Hematopoietic multipotent progenitor cell treated with erythropoietin and hydrocortisone succinate and interleukin-3 and kit ligand, for 15 days (in vitro differentiated cells): ENCODE measurements at regions not wholly inside any gene's neighbourhood (a gene's known extent, or its start where the extent isn't known, plus 50 kb on each side); places are given as distances from the start of the nearest gene placed in this dataset.

ENCODE experiments used
- DNase-seq: peaks from one replicate; pipeline ENCODE4 v3.0.0-alpha.2; 2015; ENCODE audit warnings: low spot score

GRCh38 chr20:24376311-24377099 is 92.9 kb upstream of the SYNDIG1 start:
- no peak for DNase-seq

GRCh38 chr20:24373372-24373771 is 96.1 kb upstream of the SYNDIG1 start:
- DNase-seq: no peak

GRCh38 chr20:24370911-24371695 is 98.3 kb upstream of the SYNDIG1 start:
- no peak for DNase-seq

GRCh38 chr20:24370249-24370648 is 99.2 kb upstream of the SYNDIG1 start:
- no peak for DNase-seq

GRCh38 chr20:24368253-24368652 is 101.2 kb upstream of the SYNDIG1 start:
- no peak for DNase-seq

GRCh38 chr20:24366336-24367004 is 103.0 kb upstream of the SYNDIG1 start:
- no peak for DNase-seq

- no peak for DNase-seq
Observed at GRCh38 chr20:24365670-24366069, 103.8 kb upstream of the SYNDIG1 start.

- DNase-seq: no peak
Observed at GRCh38 chr20:24364482-24364881, 104.9 kb upstream of the SYNDIG1 start.

GRCh38 chr20:24363031-24363430 is 106.4 kb upstream of the SYNDIG1 start:
- no peak for DNase-seq

- no peak for DNase-seq
Observed at GRCh38 chr20:24362080-24362479, 107.3 kb upstream of the SYNDIG1 start.

GRCh38 chr20:24361541-24361940 is 107.9 kb upstream of the SYNDIG1 start:
- no peak for DNase-seq

GRCh38 chr20:24360531-24360930 is 108.9 kb upstream of the SYNDIG1 start:
- no peak for DNase-seq

- DNase-seq: no peak
Observed at GRCh38 chr20:24359321-24360027, 110.0 kb upstream of the SYNDIG1 start.

- DNase-seq: no peak
Observed at GRCh38 chr20:24357931-24358330, 111.5 kb upstream of the SYNDIG1 start.

- no peak for DNase-seq
Observed at GRCh38 chr20:24357177-24357576, 112.3 kb upstream of the SYNDIG1 start.

- no peak for DNase-seq
Observed at GRCh38 chr20:24353135-24353690, 116.2 kb upstream of the SYNDIG1 start.

GRCh38 chr20:24350923-24351368 is 118.5 kb upstream of the SYNDIG1 start:
- no peak for DNase-seq

- no peak for DNase-seq
Observed at GRCh38 chr20:24341781-24342180, 127.6 kb upstream of the SYNDIG1 start.

- no peak for DNase-seq
Observed at GRCh38 chr20:24340933-24341332, 128.5 kb upstream of the SYNDIG1 start.

GRCh38 chr20:24339210-24339641 is 130.2 kb upstream of the SYNDIG1 start:
- no peak for DNase-seq

GRCh38 chr20:24337551-24337950 is 131.9 kb upstream of the SYNDIG1 start:
- no peak for DNase-seq

- no peak for DNase-seq
Observed at GRCh38 chr20:24337069-24337468, 132.4 kb upstream of the SYNDIG1 start.
